ENCODE measurements at regions not wholly inside any gene's neighbourhood (a gene's known extent, or its start where the extent isn't known, plus 50 kb on each side); places are given as distances from the start of the nearest gene placed in this dataset.

DNA sequence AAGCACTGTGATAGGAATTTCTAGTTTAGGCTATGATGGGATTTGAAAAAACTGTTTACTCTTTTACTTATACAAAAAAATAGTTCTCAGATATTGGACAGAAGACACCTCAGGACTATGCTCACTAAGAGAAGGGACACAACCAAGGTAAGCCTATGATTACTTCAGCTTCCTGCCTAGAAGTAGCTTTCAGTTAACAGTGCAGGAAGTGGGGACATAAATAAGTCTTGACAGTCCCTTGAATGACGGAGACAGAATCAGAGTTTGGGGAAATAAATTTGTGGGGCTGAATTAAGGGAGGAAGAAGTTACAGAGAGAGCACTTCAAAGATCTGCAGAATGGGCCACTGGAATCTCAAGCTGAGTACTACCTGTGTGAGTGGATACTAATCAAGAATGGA lies 53.8 kb upstream of the OLFM3 start:
- no peak for DNase-seq

DNA sequence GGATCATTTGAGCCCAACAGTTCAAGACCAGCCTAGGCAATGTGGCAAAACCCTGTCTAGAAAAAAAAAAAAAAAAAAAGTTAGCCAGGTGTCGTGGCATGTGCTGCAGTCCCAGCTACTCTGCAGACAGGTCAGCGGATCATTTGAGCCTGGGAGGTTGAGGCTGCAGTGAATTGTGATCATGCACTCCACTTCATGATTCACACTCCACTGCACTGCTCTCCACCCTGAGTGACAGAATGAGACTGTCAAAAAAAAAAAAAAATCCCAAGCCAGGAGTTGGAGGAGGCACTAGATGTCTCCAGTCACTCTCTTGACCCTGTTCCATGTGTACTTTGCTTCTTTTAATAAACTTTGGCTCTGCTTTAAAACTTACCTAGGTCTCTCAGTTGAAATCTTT lies 51.0 kb upstream of the OLFM3 start:
- DNase-seq: no peak

Measured in NCI-H526 treated with DMSO at 0.1 percent for 48 hours (cell line).